HG02798 (cell line): ENCODE measurements at regions not wholly inside any gene's neighbourhood (a gene's known extent, or its start where the extent isn't known, plus 50 kb on each side); places are given as distances from the start of the nearest gene placed in this dataset.
"Not testable (repeated sequence)": the region's sequence is repeated elsewhere in the genome, so short reads cannot be mapped to it uniquely, and the experiment has no call there.

Source experiments
- ATAC-seq: cut with Tn5 transposase; IDR thresholded peaks from one replicate; pipeline ENCODE4 v1.9.1; 2021; ENCODE audit warnings: mild to moderate bottlenecking; ENCODE audit not compliant: unreplicated experiment, poor library complexity

GRCh38 chr11:82233201-82233600 is 500.5 kb downstream of the FAM181B start:
- ATAC-seq, result no peak

- peak; percentile 72 for ATAC-seq
Observed at GRCh38 chr11:82229341-82229740, 504.3 kb downstream of the FAM181B start.

GRCh38 chr11:82225930-82226329 is 507.7 kb downstream of the FAM181B start:
- no peak for ATAC-seq

- no peak for ATAC-seq
Observed at GRCh38 chr11:82225502-82225901, 508.2 kb downstream of the FAM181B start.

DNA sequence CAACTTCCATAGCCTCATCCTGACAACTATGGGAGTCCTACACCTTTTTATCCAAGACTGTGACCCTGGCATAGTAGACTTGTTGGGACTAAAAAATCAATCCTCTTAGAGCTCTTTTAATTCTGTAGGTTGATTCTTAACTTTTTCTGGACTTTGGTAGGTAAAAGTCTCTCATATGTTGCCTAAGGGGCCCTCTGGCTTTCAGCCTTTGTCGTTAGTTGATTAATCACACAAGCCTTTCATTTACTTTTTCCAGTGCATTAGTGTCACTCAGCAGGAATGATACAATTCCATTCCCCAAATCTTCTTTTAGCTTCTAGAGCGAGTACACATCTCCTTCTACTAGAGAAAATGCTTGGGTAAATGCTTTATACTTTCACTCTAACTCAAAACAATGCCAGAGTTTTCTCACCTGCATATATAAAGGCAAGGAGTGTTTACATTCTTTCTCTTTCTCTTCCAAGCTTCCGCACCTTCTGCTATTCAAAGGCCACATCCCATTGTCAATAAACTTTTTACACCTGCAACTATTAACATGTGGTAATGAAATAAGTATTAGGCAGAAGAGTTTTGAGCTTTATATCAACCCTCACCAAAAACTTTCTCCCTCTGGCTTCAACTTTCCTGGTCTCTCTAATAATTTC is 516.6 kb downstream of the FAM181B start:
- no peak for ATAC-seq

GRCh38 chr11:82210011-82210410 is 523.7 kb downstream of the FAM181B start:
- no peak for ATAC-seq

- ATAC-seq, result no peak
Observed at GRCh38 chr11:82195283-82195682, 538.4 kb downstream of the FAM181B start.

DNA sequence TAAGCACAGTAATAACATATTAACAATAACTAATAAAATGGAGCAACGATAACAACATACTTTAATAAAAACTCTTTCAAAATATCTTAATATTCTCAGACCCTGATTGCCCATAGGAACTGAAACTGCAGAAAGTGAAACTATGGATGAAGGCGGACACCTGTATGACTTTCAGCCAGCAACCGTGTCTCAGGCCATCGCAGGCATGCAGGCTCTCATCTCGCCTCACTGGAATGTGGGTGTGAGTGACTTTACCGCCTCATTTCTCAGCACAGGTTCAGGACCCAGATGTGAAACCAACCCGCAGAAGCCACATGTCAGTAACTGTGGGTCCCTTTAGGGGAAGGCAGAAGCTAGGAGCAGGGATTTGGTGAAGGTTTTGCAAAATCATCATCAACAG is 539.1 kb downstream of the FAM181B start:
- no peak for ATAC-seq

DNA sequence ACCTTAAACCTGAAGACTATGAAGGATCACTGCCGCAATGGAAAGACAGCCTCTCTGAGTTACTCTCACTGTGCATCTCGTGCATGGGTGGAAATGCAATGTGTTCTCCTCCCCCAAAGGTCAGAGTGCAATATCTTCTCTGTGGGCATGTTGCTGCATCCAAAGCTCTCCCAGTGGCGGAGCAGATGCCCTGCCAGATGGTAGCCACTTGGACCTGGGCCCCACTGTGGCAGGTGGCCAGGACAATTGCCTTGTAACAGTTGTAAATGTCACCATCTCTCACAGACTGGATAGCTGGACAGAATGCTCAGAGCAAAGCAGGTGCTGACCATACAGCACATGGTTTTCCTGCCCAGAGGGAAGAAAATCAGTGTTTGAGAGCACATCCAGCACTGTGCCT is 542.0 kb downstream of the FAM181B start:
- ATAC-seq, result no peak

DNA sequence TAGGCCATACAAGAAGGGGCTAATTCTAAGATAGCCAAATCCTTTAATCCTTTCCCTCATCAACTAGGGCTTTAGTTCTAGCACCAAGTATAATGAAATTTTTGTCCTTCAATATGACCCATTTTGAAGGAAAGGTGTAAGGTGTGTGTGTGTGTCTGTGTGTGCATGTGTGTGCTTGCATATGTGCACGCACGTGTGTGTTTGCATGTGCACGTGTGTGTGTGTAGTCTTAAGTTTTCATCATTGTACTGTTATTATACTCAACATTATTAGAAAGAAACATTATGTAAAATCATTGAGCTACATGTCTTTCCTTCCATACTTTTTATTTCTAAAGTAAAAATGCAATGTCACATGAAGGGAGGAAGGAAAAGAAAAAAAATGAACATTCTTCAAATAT is 547.7 kb downstream of the FAM181B start:
- ATAC-seq, result no peak

DNA sequence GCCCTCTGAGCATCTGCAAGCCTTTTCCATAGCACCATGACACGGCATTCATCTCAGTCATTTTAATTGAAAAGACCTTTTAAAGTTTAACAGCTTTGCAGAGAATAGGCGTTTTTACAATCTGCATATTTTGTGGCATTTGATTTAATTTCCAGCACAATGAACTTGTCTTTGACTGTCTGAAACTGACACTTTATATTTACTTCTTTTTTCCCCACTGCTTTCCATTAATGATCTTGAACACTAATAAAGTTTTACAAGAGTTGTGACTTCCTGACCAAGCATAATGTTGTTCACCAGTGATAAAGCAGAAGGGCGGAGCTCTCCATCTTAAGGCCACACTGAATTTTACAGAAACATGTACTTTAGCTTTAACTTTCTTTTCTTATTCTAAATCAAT is 548.7 kb downstream of the FAM181B start:
- ATAC-seq, result no peak

GRCh38 chr11:82183346-82183745 is 550.3 kb downstream of the FAM181B start:
- no peak for ATAC-seq

- ATAC-seq, result not testable (repeated sequence)
Observed at GRCh38 chr11:82182697-82183096, 551.0 kb downstream of the FAM181B start.

- not testable (repeated sequence) for ATAC-seq
Observed at GRCh38 chr11:82181796-82182195, 551.9 kb downstream of the FAM181B start.

DNA sequence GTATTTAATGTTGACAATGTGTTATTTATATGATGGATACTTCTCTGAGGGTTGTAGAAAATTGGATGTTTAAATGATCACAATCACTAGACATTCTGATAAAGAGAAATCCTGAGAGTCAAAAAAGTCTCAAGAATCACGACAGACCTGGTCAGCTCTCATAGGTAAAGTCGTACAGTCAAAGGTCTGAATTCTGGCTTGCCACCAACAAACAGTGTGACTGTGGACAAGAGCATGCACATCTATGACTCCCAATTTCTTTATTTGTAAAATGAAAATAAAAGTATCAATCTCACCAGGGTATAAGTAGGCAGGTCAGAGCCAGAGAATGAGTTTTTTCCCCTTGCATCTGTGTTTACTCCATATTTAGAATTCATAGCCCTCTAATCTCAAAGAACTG is 556.7 kb downstream of the FAM181B start:
- no peak for ATAC-seq

DNA sequence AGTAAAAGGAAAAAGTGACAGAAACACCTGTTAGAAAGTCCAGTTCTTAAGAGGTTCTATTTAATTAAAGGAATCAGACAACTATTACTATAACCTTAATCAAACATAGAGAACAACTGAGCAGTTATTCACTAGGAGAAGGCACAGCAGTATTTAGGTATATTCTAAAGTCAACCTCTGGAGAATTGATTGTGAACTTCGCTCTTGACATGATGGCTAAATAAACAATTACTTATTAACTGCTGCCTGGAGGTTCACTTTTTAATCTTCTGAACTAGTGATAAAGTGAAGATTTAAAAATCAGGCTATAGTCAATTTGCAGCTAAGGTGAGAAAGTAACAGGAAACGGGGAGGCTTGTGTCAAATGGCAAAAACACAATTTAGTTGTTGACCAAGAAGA is 557.3 kb downstream of the FAM181B start:
- no peak for ATAC-seq

DNA sequence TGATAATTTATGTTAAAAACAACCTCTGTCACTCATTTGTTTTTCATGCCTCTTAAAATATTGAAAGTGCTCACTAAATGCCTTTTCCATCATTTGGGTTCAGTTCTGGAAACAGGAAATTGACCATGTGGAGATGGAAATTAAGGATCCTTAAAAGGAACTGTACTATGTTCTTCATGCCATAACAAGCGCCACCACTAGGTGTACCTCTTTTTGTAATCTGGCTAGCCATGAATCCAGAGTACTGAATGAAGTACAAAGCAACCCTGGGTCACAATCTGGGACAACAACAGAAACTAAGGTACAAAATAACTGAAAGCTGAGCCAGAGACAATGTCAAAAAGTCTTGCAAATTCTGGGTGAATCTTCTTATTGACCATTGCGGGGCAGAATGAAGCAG is 559.1 kb downstream of the FAM181B start:
- ATAC-seq, result no peak

GRCh38 chr11:82146789-82147188 is 586.9 kb downstream of the FAM181B start:
- no peak for ATAC-seq

DNA sequence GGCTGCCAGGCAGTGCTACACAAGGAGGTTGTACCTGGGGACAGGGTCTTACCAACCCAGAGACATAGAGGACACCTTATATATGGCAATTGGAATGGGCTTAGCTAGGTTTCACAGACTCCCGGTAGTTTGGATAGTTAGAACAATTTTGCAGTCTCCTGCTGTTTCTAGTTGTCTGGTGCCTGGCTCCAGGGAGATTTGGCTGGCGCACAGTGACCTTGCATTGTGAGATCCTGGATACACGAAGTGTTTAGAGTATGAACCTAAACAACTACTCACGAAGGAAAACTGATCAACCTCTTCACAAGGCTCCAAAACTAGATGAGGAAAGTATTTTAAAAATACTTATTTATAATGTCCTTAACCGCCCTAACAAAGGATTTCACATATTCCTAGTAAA is 614.7 kb downstream of the FAM181B start:
- no peak for ATAC-seq

GRCh38 chr11:82117362-82117761 is 616.3 kb downstream of the FAM181B start:
- no peak for ATAC-seq

GRCh38 chr11:82105331-82105998 is 628.2 kb downstream of the FAM181B start:
- no peak for ATAC-seq

DNA sequence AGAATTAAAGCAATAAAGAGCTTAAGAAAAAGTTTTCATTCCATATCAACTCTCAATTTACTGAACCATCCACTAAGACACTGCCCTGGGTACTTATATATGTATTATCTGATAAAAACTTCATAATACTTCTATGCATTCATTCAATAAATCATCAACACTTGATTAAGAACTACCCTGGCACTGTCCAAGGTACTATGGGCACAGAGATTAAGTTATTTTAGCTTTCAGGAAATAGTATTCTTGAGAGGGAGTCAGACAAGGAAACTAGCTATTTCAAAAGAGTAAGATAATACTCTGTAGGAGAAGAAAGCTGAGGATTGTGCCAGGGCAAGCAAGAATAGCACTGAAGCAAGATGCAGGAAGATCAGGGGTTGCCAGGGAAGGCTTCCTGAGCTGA is 640.8 kb downstream of the FAM181B start:
- no peak for ATAC-seq
